H9 (cell line): ENCODE measurements at regions not wholly inside any gene's neighbourhood (a gene's known extent, or its start where the extent isn't known, plus 50 kb on each side); places are given as distances from the start of the nearest gene placed in this dataset.

ENCODE experiments used
- DNase-seq: peaks from one replicate; pipeline ENCODE4 v3.0.0-alpha.2; 2017
- H2AFZ ChIP-seq: one replicate; pipeline ENCODE4 v1.6.1; 2013; ENCODE audit warnings: mild to moderate bottlenecking, low read length, control low read depth, moderate library complexity
- H2AK5ac ChIP-seq: 2 replicates; pipeline ENCODE4 v1.6.1; 2013; ENCODE audit warnings: low read length, control low read depth, mixed read lengths; ENCODE audit not compliant: insufficient read length
- H2BK120ac ChIP-seq: one replicate; pipeline ENCODE4 v1.6.1; 2013; ENCODE audit warnings: low read depth, mild to moderate bottlenecking, low read length, control low read depth, inconsistent platforms; ENCODE audit not compliant: poor library complexity, severe bottlenecking
- H2BK12ac ChIP-seq: 2 replicates; pipeline ENCODE4 v1.6.1; 2013; ENCODE audit warnings: low read length, control low read depth, mixed read lengths, low read depth; ENCODE audit not compliant: insufficient read length
- H2BK15ac ChIP-seq: 2 replicates; pipeline ENCODE4 v1.6.1; 2013; ENCODE audit warnings: low read depth, low read length, control low read depth
- H2BK20ac ChIP-seq: one replicate; pipeline ENCODE4 v1.6.1; 2013; ENCODE audit warnings: low read depth, mild to moderate bottlenecking, low read length, control low read depth, inconsistent platforms; ENCODE audit not compliant: poor library complexity, severe bottlenecking
- H2BK5ac ChIP-seq: 2 replicates; pipeline ENCODE4 v1.6.1; 2013; ENCODE audit warnings: low read length, control low read depth, mixed read lengths; ENCODE audit not compliant: insufficient read length
- H3K14ac ChIP-seq: 2 replicates; pipeline ENCODE4 v1.6.1; 2013; ENCODE audit warnings: low read length, control low read depth; ENCODE audit not compliant: insufficient read depth
- H3K18ac ChIP-seq: 2 replicates; pipeline ENCODE4 v1.6.1; 2013; ENCODE audit warnings: low read depth, mild to moderate bottlenecking, mixed read lengths, low read length, control low read depth; ENCODE audit not compliant: insufficient read length
- H3K23ac ChIP-seq: 2 replicates; pipeline ENCODE4 v1.6.1; 2013; ENCODE audit warnings: low read length, control low read depth, mixed read lengths, low read depth; ENCODE audit not compliant: insufficient read length
- H3K23me2 ChIP-seq: 2 replicates; pipeline ENCODE4 v1.6.1; 2013; ENCODE audit warnings: low read depth, mild to moderate bottlenecking, mixed read lengths, low read length, control low read depth; ENCODE audit not compliant: insufficient read length, poor library complexity, severe bottlenecking
- H3K27ac ChIP-seq: 2 replicates; pipeline ENCODE4 v1.5.1; 2013; ENCODE audit warnings: low read length, control low read depth, mixed read lengths, low read depth; ENCODE audit not compliant: insufficient read length
- H3K27me3 ChIP-seq: 2 replicates; pipeline ENCODE4 v1.6.1; 2013; ENCODE audit warnings: low read length, control low read depth, inconsistent platforms; ENCODE audit not compliant: insufficient read depth
- H3K4ac ChIP-seq: 2 replicates; pipeline ENCODE4 v1.6.1; 2013; ENCODE audit warnings: low read depth, mild to moderate bottlenecking, control low read depth, inconsistent platforms, low read length, moderate library complexity
- H3K4me1 ChIP-seq: 2 replicates; pipeline ENCODE4 v1.6.1; 2013; ENCODE audit warnings: low read length, control low read depth, inconsistent platforms; ENCODE audit not compliant: insufficient read depth
- H3K4me2 ChIP-seq: 2 replicates; pipeline ENCODE4 v1.6.1; 2013; ENCODE audit warnings: low read length, control low read depth, mixed read lengths; ENCODE audit not compliant: insufficient read length, insufficient read depth
- H3K56ac ChIP-seq: 2 replicates; pipeline ENCODE4 v1.6.1; 2013; ENCODE audit warnings: low read depth, mild to moderate bottlenecking, mixed read lengths, low read length, control low read depth; ENCODE audit not compliant: insufficient read length
- H3K79me1 ChIP-seq: 2 replicates; pipeline ENCODE4 v1.6.1; 2013; ENCODE audit warnings: low read depth, mild to moderate bottlenecking, moderate library complexity, low read length, control low read depth, inconsistent platforms; ENCODE audit not compliant: insufficient read depth, poor library complexity, severe bottlenecking
- H3K79me2 ChIP-seq: 2 replicates; pipeline ENCODE4 v1.6.1; 2013; ENCODE audit warnings: low read length, control low read depth, inconsistent platforms; ENCODE audit not compliant: insufficient read depth
- H3K9ac ChIP-seq: 2 replicates; pipeline ENCODE4 v1.6.1; 2013; ENCODE audit warnings: low read length, control low read depth, mixed read lengths; ENCODE audit not compliant: insufficient read length; ENCODE audit errors: extremely low read depth
- H3K9me3 ChIP-seq: one replicate; pipeline ENCODE4 v1.6.1; 2013; ENCODE audit warnings: low read depth, low read length, inconsistent platforms; ENCODE audit not compliant: control insufficient read depth
- H3T11ph ChIP-seq: one replicate; pipeline ENCODE4 v1.6.1; 2013; ENCODE audit warnings: mild to moderate bottlenecking, low read length, control low read depth, inconsistent platforms
- H4K20me1 ChIP-seq: one replicate; pipeline ENCODE4 v1.6.1; 2013; ENCODE audit not compliant: control insufficient read depth, insufficient read length, insufficient read depth
- H4K5ac ChIP-seq: 2 replicates; pipeline ENCODE4 v1.6.1; 2013; ENCODE audit warnings: low read depth, mild to moderate bottlenecking, mixed read lengths, low read length, control low read depth; ENCODE audit not compliant: insufficient read length
- H4K8ac ChIP-seq: replicated peaks from 2 replicates; pipeline ENCODE4 v1.6.1; 2013; ENCODE audit warnings: low read length, control low read depth, mixed read lengths, low read depth; ENCODE audit not compliant: insufficient read length
- H4K91ac ChIP-seq: 2 replicates; pipeline ENCODE4 v1.6.1; 2013; ENCODE audit warnings: low read depth, mild to moderate bottlenecking, moderate library complexity, mixed read lengths, low read length, control low read depth; ENCODE audit not compliant: insufficient read length
- H3K27ac Mint-ChIP-seq, 3 experiments: 2 replicates in 2 of 3; 3 replicates in 1 of 3; pipeline ENCODE4 v1.8.0; 2020 to 2021; ENCODE audit warnings: mixed read lengths in 3 of 3, mild to moderate bottlenecking in 1 of 3, moderate library complexity in 1 of 3
- H3K27me3 Mint-ChIP-seq: 2 replicates; pipeline ENCODE4 v1.8.0; 2021; ENCODE audit warnings: low read depth, mild to moderate bottlenecking, moderate library complexity, mixed read lengths
- H3K36me3 Mint-ChIP-seq, 3 experiments: 2 replicates in 2 of 3; 3 replicates in 1 of 3; pipeline ENCODE4 v1.8.0; 2020 to 2021; ENCODE audit warnings: low read depth in 3 of 3, mixed read lengths in 3 of 3; ENCODE audit not compliant: insufficient read depth in 1 of 3
- H3K4me1 Mint-ChIP-seq, 2 experiments: 2 replicates each; pipeline ENCODE4 v1.8.0; 2020; ENCODE audit warnings: mixed read lengths in 2 of 2
- H3K4me3 Mint-ChIP-seq, 2 experiments: 2 replicates in 1 of 2; 3 replicates in 1 of 2; pipeline ENCODE4 v1.8.0; 2020 to 2021; ENCODE audit warnings: mild to moderate bottlenecking in 2 of 2, mixed read lengths in 2 of 2, moderate library complexity in 1 of 2
- H3K9me3 Mint-ChIP-seq, 2 experiments: 2 replicates in 1 of 2; 3 replicates in 1 of 2; pipeline ENCODE4 v1.8.0; 2020; ENCODE audit warnings: mild to moderate bottlenecking in 2 of 2, mixed read lengths in 2 of 2, moderate library complexity in 1 of 2
- WGBS: extraction: QIAGEN DNeasy Blood & Tissue Kit; methylation state at CpG from one replicate; pipeline ENCODE4 v1.1.7; 2013; ENCODE audit warnings: missing lambda C conversion rate, low lambda C conversion rate, mixed read lengths; ENCODE audit not compliant: insufficient read length; ENCODE audit errors: extremely low coverage; 5-methylcytosine and 5-hydroxymethylcytosine counted together
- TF ChIP-seq, protein P1 (sequence below): fragments of 200-600 bp; sonication (generic); conservative IDR thresholded peaks from 3 replicates; pipeline ENCODE4 v1.8.0; 2021; ENCODE audit warnings: antibody characterized with exemption, mild to moderate bottlenecking

DNA sequence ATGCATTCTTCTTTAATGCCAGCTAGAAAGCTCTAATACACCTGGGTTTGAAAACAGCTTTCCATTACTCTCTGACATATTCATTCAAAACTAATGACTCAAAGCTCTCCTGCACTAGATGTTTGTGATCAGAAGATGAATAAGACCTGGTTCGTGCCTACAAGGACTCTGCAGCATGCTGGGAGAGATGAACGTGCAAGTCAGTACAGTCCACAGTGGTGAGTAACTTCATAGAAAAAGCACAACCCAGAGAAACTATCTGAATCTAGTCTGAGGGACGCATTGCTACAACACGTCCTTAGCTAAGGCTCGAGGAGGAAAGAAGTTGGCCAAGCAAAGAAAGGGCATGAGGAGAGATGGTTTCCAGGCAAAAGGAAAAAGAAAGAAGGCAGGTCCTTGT, 234.3 kb downstream of the OSR1 start:
- Histone ChIP-seq H3K27ac (no peak overlapping the region), H3K14ac (no peak overlapping the region), H2BK5ac (no peak overlapping the region), H2BK15ac (no peak overlapping the region), H4K20me1 (no peaks in the 10 kb centered on the region), H3K4ac (no peak overlapping the region), H3K23ac (no peak overlapping the region), H3K4me2 (no peak overlapping the region), H2BK20ac (no peak overlapping the region), H3K23me2 (no peaks in the 10 kb centered on the region), H2BK120ac (no peak overlapping the region), H4K91ac (no peak overlapping the region), H2AFZ (no peak overlapping the region), H3K18ac (no peak overlapping the region), H3K79me2 (no peaks in the 10 kb centered on the region), H3K27me3 (no peaks in the 10 kb centered on the region), H3K79me1 (no peaks in the 10 kb centered on the region), H3T11ph (no peak overlapping the region), H3K56ac (no peak overlapping the region), H4K8ac (no peak overlapping the region), H3K4me1 (no peaks in the 10 kb centered on the region), H4K5ac (no peak overlapping the region), H3K9me3 (no peaks in the 10 kb centered on the region), H2AK5ac (no peak overlapping the region), H2BK12ac (no peak overlapping the region), H3K9ac (no peak overlapping the region)
- Mint-ChIP-seq H3K27ac (peak overlapping the region in 1 of 3 experiments; percentile 79; a peak in 1 of 7 replicates), H3K36me3 (no peaks in the 10 kb centered on the region; a peak in 1 of 7 replicates), H3K27me3 (no peaks in the 10 kb centered on the region), H3K4me3 (no peak overlapping the region), H3K9me3 (no peaks in the 10 kb centered on the region), H3K4me1 (peaks cover 5 to 8% of the 10 kb centered on the region in 2 experiments; a peak in 3 of 4 replicates)
- no CpG with 5 or more reads among the region's 5 CpGs for WGBS
- DNase-seq = no peak
- TF ChIP-seq, protein P1, sequence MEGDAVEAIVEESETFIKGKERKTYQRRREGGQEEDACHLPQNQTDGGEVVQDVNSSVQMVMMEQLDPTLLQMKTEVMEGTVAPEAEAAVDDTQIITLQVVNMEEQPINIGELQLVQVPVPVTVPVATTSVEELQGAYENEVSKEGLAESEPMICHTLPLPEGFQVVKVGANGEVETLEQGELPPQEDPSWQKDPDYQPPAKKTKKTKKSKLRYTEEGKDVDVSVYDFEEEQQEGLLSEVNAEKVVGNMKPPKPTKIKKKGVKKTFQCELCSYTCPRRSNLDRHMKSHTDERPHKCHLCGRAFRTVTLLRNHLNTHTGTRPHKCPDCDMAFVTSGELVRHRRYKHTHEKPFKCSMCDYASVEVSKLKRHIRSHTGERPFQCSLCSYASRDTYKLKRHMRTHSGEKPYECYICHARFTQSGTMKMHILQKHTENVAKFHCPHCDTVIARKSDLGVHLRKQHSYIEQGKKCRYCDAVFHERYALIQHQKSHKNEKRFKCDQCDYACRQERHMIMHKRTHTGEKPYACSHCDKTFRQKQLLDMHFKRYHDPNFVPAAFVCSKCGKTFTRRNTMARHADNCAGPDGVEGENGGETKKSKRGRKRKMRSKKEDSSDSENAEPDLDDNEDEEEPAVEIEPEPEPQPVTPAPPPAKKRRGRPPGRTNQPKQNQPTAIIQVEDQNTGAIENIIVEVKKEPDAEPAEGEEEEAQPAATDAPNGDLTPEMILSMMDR = no peak
